NCI-H1048 (cell line): ENCODE measurements at regions not wholly inside any gene's neighbourhood (a gene's known extent, or its start where the extent isn't known, plus 50 kb on each side); places are given as distances from the start of the nearest gene placed in this dataset.

ENCODE experiments used
- DNase-seq: peaks from one replicate; lab custom pipeline; 2025; lab: John Stamatoyannopoulos, UW

GRCh38 chr16:86998196-86999001, 318.8 kb downstream of the C16orf95 start:
- DNase-seq, result no peak

- DNase-seq, result no peak
Measured at GRCh38 chr16:87000001-87000400, 317.2 kb downstream of the C16orf95 start.

- DNase-seq, result no peak
Measured at GRCh38 chr16:87002717-87003413, 314.3 kb downstream of the C16orf95 start.

GRCh38 chr16:87003414-87003755, 313.8 kb downstream of the C16orf95 start:
- DNase-seq, result no peak

GRCh38 chr16:87006021-87006420, 311.2 kb downstream of the C16orf95 start:
- DNase-seq, result no peak

GRCh38 chr16:87006789-87007745, 310.1 kb downstream of the C16orf95 start:
- no peak for DNase-seq

- DNase-seq, result no peak
Measured at GRCh38 chr16:87007907-87008306, 309.3 kb downstream of the C16orf95 start.

GRCh38 chr16:87008664-87009063, 308.5 kb downstream of the C16orf95 start:
- no peak for DNase-seq

- DNase-seq, result no peak
Measured at GRCh38 chr16:87012954-87013938, 303.9 kb downstream of the C16orf95 start.

GRCh38 chr16:87014112-87014511, 303.1 kb downstream of the C16orf95 start:
- no peak for DNase-seq

- no peak for DNase-seq
Measured at GRCh38 chr16:87015021-87015420, 302.2 kb downstream of the C16orf95 start.

GRCh38 chr16:87016046-87017035, 300.9 kb downstream of the C16orf95 start:
- DNase-seq, result no peak

- DNase-seq, result no peak
Measured at GRCh38 chr16:87017371-87018012, 299.7 kb downstream of the C16orf95 start.

GRCh38 chr16:87025676-87026075, 291.5 kb downstream of the C16orf95 start:
- DNase-seq, result no peak

GRCh38 chr16:87027056-87027616, 290.1 kb downstream of the C16orf95 start:
- DNase-seq, result no peak

- no peak for DNase-seq
Measured at GRCh38 chr16:87028481-87029320, 288.5 kb downstream of the C16orf95 start.

GRCh38 chr16:87032554-87032953, 284.6 kb downstream of the C16orf95 start:
- no peak for DNase-seq

- DNase-seq, result no peak
Measured at GRCh38 chr16:87033021-87033471, 284.1 kb downstream of the C16orf95 start.
